Endothelial cell of hepatic sinusoid (primary cell): ENCODE measurements at regions not wholly inside any gene's neighbourhood (a gene's known extent, or its start where the extent isn't known, plus 50 kb on each side); places are given as distances from the start of the nearest gene placed in this dataset.
"Not testable (repeated sequence)": the region's sequence is repeated elsewhere in the genome, so short reads cannot be mapped to it uniquely, and the experiment has no call there.

Experiments
- in situ Hi-C: cut with HindIII; loops from 2 replicates; pipeline ENCODE4 v1.10.0; 2017; ENCODE audit warnings: low sequenced_read_pairs

DNA sequence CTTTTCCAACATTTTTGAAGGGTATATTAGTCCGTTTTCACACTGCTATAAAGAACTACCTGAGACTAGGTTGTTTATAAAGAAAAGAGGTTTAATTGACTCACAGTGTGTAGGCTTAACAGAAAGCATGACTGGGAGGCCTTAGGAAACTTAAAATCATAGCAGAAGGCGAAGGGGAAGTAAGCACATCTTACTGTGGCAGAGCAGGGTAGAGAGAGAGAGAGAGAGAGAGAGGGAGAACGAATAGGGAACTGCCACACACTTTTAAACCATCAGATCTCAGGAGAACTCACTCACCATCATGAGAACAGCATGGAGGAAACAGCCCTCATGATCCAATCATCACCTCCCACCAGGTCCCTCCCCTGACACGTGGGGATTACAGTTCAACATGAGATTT lies 420.3 kb downstream of the SOCS6 start:
- in situ Hi-C loops: no loop called here

DNA sequence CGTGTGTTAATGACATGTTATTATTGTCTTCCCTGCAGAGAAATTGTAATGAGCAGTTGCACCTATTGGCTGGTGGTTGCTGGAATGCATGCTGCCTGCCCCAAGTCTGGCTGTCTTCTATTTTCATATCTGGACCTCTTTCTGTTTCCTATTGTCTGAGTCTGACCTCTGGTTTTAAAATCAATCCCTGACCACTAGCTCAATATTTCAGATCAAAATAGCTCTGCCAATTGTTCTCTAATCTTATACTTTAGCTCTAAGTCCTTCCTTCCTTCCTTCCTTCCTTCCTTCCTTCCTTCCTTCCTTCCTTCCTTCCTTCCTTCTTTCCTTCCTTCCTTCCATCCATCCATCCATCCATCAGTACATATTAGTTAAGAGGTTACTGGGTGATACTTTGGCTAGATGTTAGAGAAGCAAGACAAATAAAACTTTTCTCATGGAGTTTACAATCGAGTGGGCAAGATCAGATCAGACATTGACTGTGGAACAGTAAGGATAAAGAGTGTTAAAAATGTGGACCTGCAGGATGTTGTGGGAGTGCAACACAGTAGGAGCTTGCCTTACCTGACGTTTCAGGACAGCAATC lies 417.1 kb downstream of the SOCS6 start:
- in situ Hi-C loops: no loop called here

DNA sequence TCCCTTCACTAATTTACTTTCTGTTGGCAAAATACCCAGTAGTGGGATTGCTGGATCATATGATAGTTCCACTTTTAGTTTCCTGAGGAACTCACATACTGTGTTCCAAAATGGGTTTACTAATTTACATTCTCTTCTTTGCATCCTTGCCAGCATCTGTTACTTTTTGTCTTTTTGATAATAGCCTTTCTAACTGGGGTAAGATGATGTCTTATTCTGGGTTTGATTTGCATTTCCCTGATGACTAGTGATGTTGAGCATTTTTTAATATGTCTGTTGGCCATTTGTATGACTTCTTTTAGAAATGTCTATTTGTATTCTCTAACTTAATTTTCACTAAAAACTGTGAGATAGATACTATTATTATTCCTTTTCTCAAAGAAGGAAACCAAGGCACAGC lies 411.7 kb downstream of the SOCS6 start:
- in situ Hi-C loops: no loop called here

DNA sequence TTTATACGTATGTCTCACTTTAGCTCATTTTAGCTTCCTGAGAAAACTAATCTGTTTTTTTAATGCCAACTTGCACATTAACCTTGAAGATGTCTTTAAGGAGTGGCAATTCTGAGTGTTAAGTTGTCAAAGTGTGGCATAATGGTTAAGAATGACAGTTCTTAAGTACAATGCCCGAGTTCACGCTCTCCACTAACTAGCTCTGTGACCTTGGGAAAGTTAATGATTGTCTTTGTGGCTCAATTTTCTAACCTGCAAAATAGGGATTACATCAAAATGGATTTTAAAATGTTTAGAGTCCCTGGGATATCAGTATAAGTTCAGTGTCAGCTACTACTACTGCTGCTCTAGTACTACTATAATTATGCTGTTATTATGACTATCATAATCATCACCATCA lies 409.7 kb downstream of the SOCS6 start:
- in situ Hi-C loops: no loop called here

GRCh38 chr18:70693246-70693645 lies 404.4 kb downstream of the SOCS6 start:
- in situ Hi-C loops: no loop called here

DNA sequence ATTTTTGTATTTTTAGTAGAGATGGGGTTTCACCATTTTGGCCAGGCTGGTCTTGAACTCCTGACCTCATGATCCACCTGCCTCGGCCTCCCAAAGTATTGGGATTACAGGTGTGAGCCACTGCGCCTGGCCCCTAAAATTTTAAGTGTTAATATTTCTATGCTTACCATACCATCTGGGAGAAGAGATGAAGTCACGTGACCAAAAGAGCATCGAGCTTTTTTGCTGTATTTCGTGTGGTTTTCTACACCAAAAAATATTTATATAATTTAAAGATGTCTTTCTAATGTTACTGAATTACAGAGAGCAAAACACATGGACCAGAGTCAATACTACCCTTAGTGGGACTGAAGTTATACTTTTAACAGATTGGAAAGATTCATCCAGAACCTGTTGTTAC lies 400.9 kb downstream of the SOCS6 start:
- in situ Hi-C loops: not testable (repeated sequence)

DNA sequence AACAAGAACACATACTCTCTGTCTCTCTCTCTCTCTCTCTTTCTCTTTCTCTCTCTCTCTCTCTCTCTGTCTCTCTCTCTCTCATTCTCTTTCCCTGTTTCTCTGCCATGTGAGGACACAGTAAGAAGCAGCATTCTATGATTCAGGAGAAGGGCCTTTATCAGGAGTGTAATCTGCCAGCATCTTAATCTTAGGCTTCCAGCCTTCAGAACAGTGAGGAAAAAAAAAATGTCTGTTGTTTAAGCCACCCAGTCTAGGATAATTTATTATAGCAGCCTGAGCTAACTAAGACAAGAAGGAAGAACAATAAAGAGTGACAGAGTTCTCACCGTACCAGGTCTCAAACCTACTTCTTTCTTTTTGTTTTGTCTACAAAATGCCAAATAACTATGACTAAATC lies 399.4 kb downstream of the SOCS6 start:
- in situ Hi-C loops: no loop called here

DNA sequence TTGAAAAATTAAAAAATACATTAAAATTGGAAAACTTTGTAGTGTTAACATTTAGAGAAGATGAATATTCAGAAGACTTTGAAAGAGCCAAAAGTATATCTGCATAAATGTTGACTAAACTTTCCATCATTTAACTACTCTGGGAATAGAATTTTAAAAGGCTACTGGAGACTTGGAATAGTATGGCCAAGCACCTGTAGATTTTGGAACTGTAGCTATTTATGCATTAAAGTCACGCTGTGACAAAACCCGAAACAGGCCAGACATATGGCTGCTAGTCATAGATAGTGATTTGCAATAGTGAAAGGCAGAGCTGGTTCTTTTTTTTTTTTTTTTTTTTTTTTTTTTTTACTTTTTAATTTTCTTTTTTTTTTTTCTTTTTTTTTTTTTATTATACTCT lies 396.0 kb downstream of the SOCS6 start:
- in situ Hi-C loops: no loop called here

DNA sequence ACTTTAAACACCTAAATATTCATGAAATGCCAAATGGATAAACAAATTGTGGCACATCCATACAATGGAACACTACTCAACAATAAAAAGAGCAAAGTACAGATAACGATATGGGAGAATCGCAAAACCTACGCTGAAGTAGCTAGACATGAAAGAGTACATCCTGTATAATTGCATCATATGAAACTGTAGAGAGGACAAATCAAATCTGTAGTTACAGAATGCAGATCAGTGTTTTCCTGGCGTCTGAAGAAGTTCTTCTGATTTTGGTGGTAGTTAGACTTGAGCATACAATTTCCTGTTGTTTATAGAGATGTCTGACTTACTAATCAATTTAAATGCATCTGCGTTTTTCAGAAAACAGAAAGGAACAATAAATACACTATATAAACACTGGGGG lies 394.4 kb downstream of the SOCS6 start:
- in situ Hi-C loops: no loop called here

DNA sequence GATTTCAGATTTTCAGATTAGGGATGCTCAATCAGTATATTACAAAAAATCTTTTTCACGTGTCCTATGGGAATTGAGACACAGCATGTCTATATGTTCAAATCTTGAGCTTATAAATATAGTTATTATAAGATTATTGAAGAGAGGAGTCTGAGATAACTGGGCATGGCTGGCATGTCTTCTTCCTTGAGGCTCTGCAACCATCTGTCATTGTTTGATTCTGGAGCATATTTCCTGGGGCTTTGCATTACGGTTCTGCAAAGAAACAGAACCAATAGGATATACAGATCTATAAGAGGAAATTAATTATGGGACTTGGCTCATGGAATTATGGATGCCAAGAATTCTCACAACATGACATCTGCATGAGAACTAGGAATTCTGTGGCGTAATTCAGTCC lies 386.1 kb downstream of the SOCS6 start:
- in situ Hi-C loops: no loop called here

- in situ Hi-C loops: no loop called here
These were observed 385.0 kb downstream of the SOCS6 start for GRCh38 chr18:70673831-70674230.

- in situ Hi-C loops: no loop called here
These were observed 383.7 kb downstream of the SOCS6 start for GRCh38 chr18:70672581-70672980.

- in situ Hi-C loops: no loop called here
These were observed 383.2 kb downstream of the SOCS6 start for GRCh38 chr18:70671889-70672565.

DNA sequence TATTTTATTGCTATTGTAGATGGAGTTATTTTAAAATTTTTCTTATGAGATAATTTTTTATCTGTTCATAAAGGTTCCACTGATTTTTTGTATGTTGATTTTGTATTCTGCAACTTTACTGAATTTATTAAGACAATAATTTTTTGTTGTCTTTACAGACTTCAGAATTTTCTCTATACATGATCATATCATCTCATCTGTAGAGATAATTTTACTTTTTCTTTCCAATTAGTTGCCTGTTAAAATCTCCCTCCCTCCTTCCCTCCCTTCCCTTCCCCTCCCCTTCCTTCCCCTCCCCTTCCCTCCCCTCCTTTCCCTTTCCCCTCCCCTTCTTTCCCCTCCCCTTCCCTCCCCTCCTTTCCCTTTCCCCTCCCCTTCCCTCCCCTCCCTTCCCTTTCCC lies 378.1 kb downstream of the SOCS6 start:
- in situ Hi-C loops: no loop called here

DNA sequence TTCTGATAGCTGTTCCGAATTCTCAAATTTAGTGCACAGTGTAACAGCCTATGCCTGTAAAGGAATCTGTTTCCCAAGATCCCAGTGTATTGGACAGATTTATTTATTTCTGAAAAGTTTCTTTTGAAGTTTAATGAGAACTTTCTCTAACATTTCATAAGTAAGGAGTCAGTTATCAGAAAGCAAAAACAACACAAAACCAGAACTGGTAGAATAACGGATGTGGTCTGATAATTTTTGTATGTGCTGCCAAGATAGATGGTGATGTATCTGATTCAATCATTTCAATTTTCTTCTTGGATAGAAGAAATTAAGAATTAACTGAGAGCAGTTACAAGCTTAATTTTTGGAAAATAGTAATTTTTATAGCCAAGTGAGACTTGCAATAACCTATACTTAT lies 374.3 kb downstream of the SOCS6 start:
- in situ Hi-C loops: no loop called here

DNA sequence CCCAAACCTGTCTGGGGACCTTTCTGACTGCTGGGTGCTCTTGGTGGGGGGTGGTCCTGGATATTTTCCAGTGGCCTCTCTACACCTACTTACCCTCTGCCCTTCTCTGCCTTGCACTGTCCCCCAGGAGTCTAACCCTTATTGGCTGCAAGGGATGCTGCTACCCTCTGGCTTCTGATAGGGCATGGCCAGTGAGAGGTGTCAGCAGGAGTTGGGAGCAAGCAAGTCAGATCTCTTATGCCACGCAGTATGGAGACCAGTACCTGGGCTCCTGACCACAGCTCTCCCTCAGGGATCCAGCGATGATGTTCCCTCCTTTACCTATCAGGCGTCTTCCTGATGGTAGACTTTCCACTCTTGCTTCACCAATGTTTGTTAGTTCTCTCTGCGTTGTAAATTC lies 373.7 kb downstream of the SOCS6 start:
- in situ Hi-C loops: no loop called here

GRCh38 chr18:70659036-70659925 lies 370.4 kb downstream of the SOCS6 start:
- in situ Hi-C loops: no loop called here

- in situ Hi-C loops: no loop called here
These were observed 364.8 kb downstream of the SOCS6 start for GRCh38 chr18:70653671-70654070.

- in situ Hi-C loops: no loop called here
These were observed 362.0 kb downstream of the SOCS6 start for GRCh38 chr18:70650878-70651277.

- in situ Hi-C loops: no loop called here
These were observed 360.8 kb downstream of the SOCS6 start for GRCh38 chr18:70649683-70650082.

GRCh38 chr18:70645971-70646370 lies 357.1 kb downstream of the SOCS6 start:
- in situ Hi-C loops: no loop called here

DNA sequence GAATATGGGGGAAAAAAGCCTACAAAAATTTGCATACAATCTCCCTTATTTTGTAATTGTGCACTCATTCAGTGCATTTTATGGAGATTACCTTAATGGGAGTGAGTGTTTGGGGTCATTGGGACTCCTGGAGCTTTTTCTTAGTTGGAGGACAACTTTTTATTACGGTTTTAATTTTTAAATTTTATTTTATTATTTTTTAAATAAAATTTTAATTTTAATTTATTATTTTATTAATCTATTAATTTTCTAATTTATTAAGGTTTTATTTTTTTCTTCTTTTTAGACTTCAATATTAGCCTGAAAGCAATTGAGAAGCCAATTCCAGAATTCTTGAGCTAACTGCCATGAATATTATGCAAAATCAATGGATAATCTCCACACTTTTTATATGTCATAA lies 355.0 kb downstream of the SOCS6 start:
- in situ Hi-C loops: no loop called here
